ENCODE measurements at regions not wholly inside any gene's neighbourhood (a gene's known extent, or its start where the extent isn't known, plus 50 kb on each side); places are given as distances from the start of the nearest gene placed in this dataset.

DNA sequence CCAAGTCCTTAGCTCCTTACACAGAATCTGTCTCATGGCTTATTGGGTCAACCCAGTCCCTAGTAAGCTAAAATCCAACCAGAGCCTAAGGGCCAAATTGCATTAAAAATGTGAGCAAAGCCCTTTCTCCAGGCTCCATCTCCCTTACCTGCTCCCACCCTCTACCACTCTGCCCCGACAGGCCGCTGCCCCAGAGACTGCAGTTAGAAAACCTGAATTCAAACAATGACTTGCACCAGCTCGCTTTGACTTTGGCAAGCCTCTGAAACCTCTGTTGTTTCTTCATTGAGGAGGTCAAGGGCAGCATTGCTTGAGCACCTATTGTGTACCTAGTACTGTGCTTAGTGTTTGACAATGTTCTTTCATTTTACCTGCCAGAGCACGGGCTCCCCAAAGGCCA lies 188.1 kb upstream of the PMEPA1 start:
- Histone ChIP-seq H3K36me3 (ENCODE audit: control insufficient read depth, insufficient read depth, low read length) (no peaks in the 10 kb centered on the region), H3K27ac (ENCODE audit: low read length) (no peak overlapping the region), H3K4me1 (ENCODE audit: control insufficient read depth, insufficient read depth, low read length) (peaks cover 5% of the 10 kb centered on the region), H3K4me3 (ENCODE audit: low read length) (no peak overlapping the region), H3K27me3 (ENCODE audit: control insufficient read depth, insufficient read depth, low read length) (no peaks in the 10 kb centered on the region), H3K9me3 (ENCODE audit: control insufficient read depth, insufficient read depth, low read length) (no peaks in the 10 kb centered on the region)
- no peak overlapping the region for H3K4me3 Mint-ChIP-seq
- H3K9me3 Mint-ChIP-seq, result no peaks in the 10 kb centered on the region
- H3K27ac Mint-ChIP-seq, result no peak overlapping the region
- intact Hi-C loops (cut with micrococcal nuclease), result no loop called here
- 85% methylated on average over 4 of the region's 4 CpGs for WGBS (ENCODE audit: insufficient coverage)
- peaks cover 7% of the 10 kb centered on the region in 2 donors for H3K4me1 Mint-ChIP-seq
- no peak for ATAC-seq
- H3K27me3 Mint-ChIP-seq (ENCODE audit: low read depth in 2 of 2), result peaks cover 20 to 32% of the 10 kb centered on the region in 2 donors
- H3K36me3 Mint-ChIP-seq, result no peaks in the 10 kb centered on the region
- TF ChIP-seq, protein P1, sequence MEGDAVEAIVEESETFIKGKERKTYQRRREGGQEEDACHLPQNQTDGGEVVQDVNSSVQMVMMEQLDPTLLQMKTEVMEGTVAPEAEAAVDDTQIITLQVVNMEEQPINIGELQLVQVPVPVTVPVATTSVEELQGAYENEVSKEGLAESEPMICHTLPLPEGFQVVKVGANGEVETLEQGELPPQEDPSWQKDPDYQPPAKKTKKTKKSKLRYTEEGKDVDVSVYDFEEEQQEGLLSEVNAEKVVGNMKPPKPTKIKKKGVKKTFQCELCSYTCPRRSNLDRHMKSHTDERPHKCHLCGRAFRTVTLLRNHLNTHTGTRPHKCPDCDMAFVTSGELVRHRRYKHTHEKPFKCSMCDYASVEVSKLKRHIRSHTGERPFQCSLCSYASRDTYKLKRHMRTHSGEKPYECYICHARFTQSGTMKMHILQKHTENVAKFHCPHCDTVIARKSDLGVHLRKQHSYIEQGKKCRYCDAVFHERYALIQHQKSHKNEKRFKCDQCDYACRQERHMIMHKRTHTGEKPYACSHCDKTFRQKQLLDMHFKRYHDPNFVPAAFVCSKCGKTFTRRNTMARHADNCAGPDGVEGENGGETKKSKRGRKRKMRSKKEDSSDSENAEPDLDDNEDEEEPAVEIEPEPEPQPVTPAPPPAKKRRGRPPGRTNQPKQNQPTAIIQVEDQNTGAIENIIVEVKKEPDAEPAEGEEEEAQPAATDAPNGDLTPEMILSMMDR (IDR thresholded peaks at IDR 0.05), result no peak
- DNase-seq, result no peak

DNA sequence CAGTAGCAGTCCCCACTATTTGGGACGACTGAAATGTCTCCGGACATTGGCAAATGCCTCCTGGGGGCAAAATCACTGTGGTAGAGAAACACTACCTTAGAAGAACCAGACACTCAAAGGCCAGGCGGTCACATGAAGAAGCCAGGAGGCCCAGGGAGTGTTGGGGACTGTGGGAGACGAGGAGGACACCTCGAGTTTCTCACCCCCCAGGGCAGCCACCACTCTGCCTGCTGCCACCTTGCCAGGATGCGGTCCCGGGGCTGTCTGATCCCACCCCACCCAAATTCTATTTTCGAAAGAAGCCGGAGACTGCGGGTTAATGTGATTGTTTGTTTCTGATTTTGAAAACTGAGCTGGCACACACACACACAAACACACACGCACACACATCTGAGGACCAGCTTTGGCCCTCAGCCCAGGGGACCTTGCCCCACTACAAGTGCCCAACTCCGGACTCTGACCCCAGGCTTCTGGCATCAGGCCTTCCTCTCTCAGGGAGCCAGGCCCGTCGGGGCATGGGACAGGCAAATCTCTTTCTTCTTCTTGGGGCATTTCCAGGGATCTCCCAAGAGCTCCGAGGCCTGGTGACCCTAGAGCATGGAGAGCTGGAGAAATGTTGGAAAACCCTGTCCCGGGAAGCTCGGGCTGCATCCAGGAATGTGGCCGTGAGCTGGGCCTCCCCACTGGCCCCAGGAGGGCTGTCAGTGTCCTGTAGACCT lies 187.5 kb upstream of the PMEPA1 start:
- Mint-ChIP-seq H3K27me3 (ENCODE audit: low read depth in 2 of 2) (peaks cover 20 to 32% of the 10 kb centered on the region in 2 donors), H3K4me1 (peaks cover 4% of the 10 kb centered on the region in 2 donors), H3K4me3 (no peak overlapping the region), H3K36me3 (no peaks in the 10 kb centered on the region), H3K9me3 (no peaks in the 10 kb centered on the region), H3K27ac (no peak overlapping the region)
- no peak for DNase-seq
- TF ChIP-seq, protein P1 (IDR thresholded peaks at IDR 0.05), result no peak
- Histone ChIP-seq H3K4me3 (ENCODE audit: low read length) (no peak overlapping the region), H3K36me3 (ENCODE audit: control insufficient read depth, insufficient read depth, low read length) (no peaks in the 10 kb centered on the region), H3K4me1 (ENCODE audit: control insufficient read depth, insufficient read depth, low read length) (peaks cover 4% of the 10 kb centered on the region), H3K9me3 (ENCODE audit: control insufficient read depth, insufficient read depth, low read length) (no peaks in the 10 kb centered on the region), H3K27me3 (ENCODE audit: control insufficient read depth, insufficient read depth, low read length) (no peaks in the 10 kb centered on the region), H3K27ac (ENCODE audit: low read length) (no peak overlapping the region)
- WGBS (ENCODE audit: insufficient coverage), result 82% methylated on average over 13 of the region's 18 CpGs
- intact Hi-C loops (cut with micrococcal nuclease), result no loop called here
- no peak for ATAC-seq

DNA sequence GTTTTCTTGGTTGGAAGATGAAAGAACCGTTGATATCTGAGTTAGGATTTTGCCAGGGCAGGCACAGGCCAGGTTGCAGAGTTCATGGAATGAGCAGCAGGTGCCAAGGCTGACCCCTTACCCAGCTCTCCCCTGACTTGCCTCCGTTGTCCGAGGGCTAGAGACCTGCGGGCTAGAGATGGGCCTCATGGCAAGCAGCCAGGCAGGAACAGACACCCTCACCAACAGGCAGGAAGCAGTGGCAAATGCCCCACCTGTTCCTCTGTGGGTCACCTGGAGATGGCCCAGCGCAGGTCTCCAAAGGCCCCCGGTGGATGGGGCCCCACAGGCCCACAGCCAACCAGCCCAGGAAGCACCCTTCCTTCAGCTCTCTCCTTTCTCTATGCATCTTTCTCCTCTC lies 186.7 kb upstream of the PMEPA1 start:
- Mint-ChIP-seq H3K36me3 (no peaks in the 10 kb centered on the region), H3K4me1 (no peaks in the 10 kb centered on the region), H3K27me3 (ENCODE audit: low read depth in 2 of 2) (peaks cover 20 to 32% of the 10 kb centered on the region in 2 donors), H3K9me3 (no peaks in the 10 kb centered on the region), H3K4me3 (no peak overlapping the region), H3K27ac (no peak overlapping the region)
- no peak for DNase-seq
- intact Hi-C loops (cut with micrococcal nuclease), result no loop called here
- no peaks in the 10 kb centered on the region for H3K9me3 ChIP-seq (ENCODE audit: control insufficient read depth, insufficient read depth, low read length)
- no peaks in the 10 kb centered on the region for H3K36me3 ChIP-seq (ENCODE audit: control insufficient read depth, insufficient read depth, low read length)
- TF ChIP-seq, protein P1 (IDR thresholded peaks at IDR 0.05), result no peak
- no peak overlapping the region for H3K27ac ChIP-seq (ENCODE audit: low read length)
- H3K4me3 ChIP-seq (ENCODE audit: low read length), result no peak overlapping the region
- 76% methylated on average over 6 of the region's 6 CpGs for WGBS (ENCODE audit: insufficient coverage)
- no peak for ATAC-seq
- H3K4me1 ChIP-seq (ENCODE audit: control insufficient read depth, insufficient read depth, low read length), result no peaks in the 10 kb centered on the region
- no peaks in the 10 kb centered on the region for H3K27me3 ChIP-seq (ENCODE audit: control insufficient read depth, insufficient read depth, low read length)

DNA sequence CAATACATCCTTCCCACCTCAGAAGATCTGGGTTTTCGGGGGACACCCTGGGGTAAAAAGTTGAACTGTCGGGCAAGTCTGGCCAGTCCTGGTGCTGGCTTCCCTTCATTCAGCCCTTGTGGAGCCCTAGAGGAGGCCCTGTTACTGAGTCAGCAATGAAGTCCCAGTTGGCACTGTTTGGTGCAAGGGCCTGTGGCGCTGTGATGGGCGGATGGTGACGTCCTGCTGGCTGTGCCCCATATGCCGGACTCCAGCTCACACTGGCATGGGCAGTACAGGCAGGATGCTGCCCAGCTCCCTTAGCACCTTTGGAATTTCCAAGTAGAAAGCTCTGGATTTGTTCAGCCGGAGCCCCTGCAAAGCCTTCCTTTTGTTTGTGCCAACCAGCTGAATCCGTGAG lies 186.2 kb upstream of the PMEPA1 start:
- intact Hi-C loops (cut with micrococcal nuclease), result no loop called here
- no peak for ATAC-seq
- Histone ChIP-seq H3K36me3 (ENCODE audit: control insufficient read depth, insufficient read depth, low read length) (no peaks in the 10 kb centered on the region), H3K4me3 (ENCODE audit: low read length) (no peak overlapping the region), H3K27ac (ENCODE audit: low read length) (no peak overlapping the region), H3K27me3 (ENCODE audit: control insufficient read depth, insufficient read depth, low read length) (no peaks in the 10 kb centered on the region), H3K9me3 (ENCODE audit: control insufficient read depth, insufficient read depth, low read length) (no peaks in the 10 kb centered on the region), H3K4me1 (ENCODE audit: control insufficient read depth, insufficient read depth, low read length) (no peaks in the 10 kb centered on the region)
- Mint-ChIP-seq H3K4me3 (no peak overlapping the region), H3K4me1 (no peaks in the 10 kb centered on the region), H3K9me3 (no peaks in the 10 kb centered on the region), H3K27ac (no peak overlapping the region), H3K36me3 (no peaks in the 10 kb centered on the region), H3K27me3 (ENCODE audit: low read depth in 2 of 2) (peaks cover 19 to 28% of the 10 kb centered on the region in 2 donors)
- TF ChIP-seq, protein P1 (IDR thresholded peaks at IDR 0.05), result no peak
- DNase-seq, result no peak
- WGBS (ENCODE audit: insufficient coverage), result 92% methylated on average over 8 of the region's 8 CpGs

Measured in natural killer cell (primary cell).